Adrenal gland (tissue), 5 donors: ENCODE measurements at regions not wholly inside any gene's neighbourhood (a gene's known extent, or its start where the extent isn't known, plus 50 kb on each side); places are given as distances from the start of the nearest gene placed in this dataset.

Experiments
- POLR2A ChIP-seq, 2 donors: fragments of 450-650 bp; IDR thresholded peaks; one replicate each; pipeline ENCODE4 v1.6.1; 2017; ENCODE audit warnings: antibody characterized with exemption in 2 of 2, mild to moderate bottlenecking in 2 of 2, moderate library complexity in 1 of 2
- TF ChIP-seq, protein P1 (sequence below), 6 experiments: fragments of 450-650 bp in 4 of 6; fragments of 200-600 bp in 2 of 6; sonication (generic) in 1 of 6; IDR thresholded peaks; 1 replicate in 5 of 6; 2 replicates in 1 of 6; pipeline versions ENCODE4 v1.5.1 to v1.8.0; 2016 to 2021; ENCODE audit warnings: antibody characterized with exemption in 6 of 6, mild to moderate bottlenecking in 2 of 6, moderate library complexity in 1 of 6
- donor health status: DM: no; HTN: no; CAD: no.

DNA sequence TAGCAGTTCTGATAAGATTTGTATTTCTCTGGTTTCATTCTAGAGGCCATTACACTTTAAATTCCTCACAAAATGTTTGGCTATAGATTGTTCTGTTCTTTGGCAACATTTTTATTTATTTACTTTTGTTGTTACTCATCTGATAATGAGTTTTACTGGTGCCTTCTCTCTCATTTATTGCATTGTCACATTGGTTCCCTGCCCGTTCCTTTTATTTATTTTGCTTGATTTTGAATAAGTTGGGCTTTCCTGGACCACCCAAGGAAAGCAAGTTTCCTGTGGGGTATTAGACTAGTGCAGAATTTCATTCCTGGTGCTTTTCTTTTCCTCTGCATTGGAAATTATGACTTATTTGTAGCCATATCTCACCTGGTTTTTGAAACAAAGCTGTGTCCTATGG is 232.0 kb downstream of the SOCS6 start:
- TF ChIP-seq, protein P1, sequence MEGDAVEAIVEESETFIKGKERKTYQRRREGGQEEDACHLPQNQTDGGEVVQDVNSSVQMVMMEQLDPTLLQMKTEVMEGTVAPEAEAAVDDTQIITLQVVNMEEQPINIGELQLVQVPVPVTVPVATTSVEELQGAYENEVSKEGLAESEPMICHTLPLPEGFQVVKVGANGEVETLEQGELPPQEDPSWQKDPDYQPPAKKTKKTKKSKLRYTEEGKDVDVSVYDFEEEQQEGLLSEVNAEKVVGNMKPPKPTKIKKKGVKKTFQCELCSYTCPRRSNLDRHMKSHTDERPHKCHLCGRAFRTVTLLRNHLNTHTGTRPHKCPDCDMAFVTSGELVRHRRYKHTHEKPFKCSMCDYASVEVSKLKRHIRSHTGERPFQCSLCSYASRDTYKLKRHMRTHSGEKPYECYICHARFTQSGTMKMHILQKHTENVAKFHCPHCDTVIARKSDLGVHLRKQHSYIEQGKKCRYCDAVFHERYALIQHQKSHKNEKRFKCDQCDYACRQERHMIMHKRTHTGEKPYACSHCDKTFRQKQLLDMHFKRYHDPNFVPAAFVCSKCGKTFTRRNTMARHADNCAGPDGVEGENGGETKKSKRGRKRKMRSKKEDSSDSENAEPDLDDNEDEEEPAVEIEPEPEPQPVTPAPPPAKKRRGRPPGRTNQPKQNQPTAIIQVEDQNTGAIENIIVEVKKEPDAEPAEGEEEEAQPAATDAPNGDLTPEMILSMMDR (IDR thresholded peaks at IDR 0.05), result no peak
- TF ChIP-seq POLR2A (IDR thresholded peaks at IDR 0.05), result no peak
